ENCODE measurements at regions not wholly inside any gene's neighbourhood (a gene's known extent, or its start where the extent isn't known, plus 50 kb on each side); places are given as distances from the start of the nearest gene placed in this dataset.

- DNase-seq (ENCODE audit: low read depth, low spot score): no peak
- H3K27ac ChIP-seq: no peak overlapping the region
Measured at GRCh38 chr10:37687581-37687980, 169.8 kb downstream of the ZNF248 start.

GRCh38 chr10:37685741-37686683 is 171.4 kb downstream of the ZNF248 start:
- H3K27ac ChIP-seq: no peak overlapping the region
- DNase-seq (ENCODE audit: low read depth, low spot score): no peak

DNA sequence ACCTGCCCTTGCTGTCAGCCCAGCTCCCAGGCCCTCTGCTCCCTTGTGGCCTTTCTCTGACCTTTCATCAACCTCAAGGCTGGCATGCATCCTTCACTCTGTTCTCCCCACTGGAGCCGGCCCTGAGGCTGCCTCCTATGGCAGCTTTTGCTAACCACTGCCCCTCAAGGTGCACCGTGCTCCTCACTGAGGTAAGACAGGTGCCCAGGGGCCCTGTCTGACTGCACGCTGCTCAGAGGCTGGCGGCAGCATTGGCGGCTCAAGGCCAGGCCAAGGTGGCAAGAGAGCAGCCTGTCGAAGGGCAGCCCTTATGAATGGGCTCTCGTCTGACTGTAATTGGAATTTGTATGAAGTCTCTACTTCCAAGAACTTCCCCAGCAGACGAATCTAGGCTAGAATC is 172.6 kb downstream of the ZNF248 start:
- no peak overlapping the region for H3K27ac ChIP-seq
- DNase-seq (ENCODE audit: low read depth, low spot score): no peak

GRCh38 chr10:37682617-37683016 is 174.8 kb downstream of the ZNF248 start:
- H3K27ac ChIP-seq: no peak overlapping the region
- DNase-seq (ENCODE audit: low read depth, low spot score): no peak

DNA sequence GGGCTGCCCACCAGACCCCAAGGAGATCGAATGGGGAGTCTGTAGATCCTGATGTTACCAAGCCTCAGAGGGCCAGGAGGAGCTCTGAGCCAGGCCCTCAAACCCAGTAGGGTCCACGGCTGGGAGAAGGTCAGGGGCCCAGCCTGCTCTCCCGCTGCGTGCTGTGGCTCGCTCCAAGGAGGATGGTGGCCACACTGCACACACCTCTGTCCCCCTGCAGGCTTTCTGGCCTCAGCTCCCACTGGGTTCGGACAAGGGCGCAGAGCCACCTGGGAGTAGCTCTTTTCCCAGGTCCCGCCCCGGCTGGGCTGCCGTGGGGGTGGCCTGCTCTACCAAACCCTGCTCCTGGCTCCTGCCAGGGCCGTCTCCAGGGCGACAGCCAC is 175.8 kb downstream of the ZNF248 start:
- no peak overlapping the region for H3K27ac ChIP-seq
- DNase-seq (ENCODE audit: low read depth, low spot score): no peak

GRCh38 chr10:37680716-37681616 is 176.4 kb downstream of the ZNF248 start:
- no peak for DNase-seq (ENCODE audit: low read depth, low spot score)
- no peak overlapping the region for H3K27ac ChIP-seq

DNA sequence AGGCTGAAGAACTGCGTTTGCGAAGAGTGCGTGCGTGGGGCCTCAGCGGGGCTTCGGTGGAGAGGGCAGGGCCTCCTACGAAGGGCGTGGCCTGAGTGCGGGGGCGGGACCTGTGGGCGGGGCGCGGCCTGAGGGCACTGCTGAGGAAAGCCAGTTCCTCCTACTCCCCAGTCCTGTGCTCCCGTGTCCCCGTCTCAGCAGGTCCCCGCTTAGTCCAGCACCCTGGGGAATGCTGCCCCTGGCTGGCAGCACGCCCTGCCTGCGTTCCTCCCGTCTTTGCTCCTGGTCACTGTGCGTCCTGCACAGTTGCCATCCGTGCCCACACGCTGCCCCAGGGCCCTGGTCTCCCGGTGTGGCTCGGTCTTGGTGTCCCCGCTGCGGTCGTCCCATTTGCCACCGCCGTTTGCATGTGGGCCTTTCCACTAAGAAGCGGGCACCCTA is 177.1 kb downstream of the ZNF248 start:
- DNase-seq (ENCODE audit: low read depth, low spot score): no peak
- H3K27ac ChIP-seq: no peak overlapping the region

DNA sequence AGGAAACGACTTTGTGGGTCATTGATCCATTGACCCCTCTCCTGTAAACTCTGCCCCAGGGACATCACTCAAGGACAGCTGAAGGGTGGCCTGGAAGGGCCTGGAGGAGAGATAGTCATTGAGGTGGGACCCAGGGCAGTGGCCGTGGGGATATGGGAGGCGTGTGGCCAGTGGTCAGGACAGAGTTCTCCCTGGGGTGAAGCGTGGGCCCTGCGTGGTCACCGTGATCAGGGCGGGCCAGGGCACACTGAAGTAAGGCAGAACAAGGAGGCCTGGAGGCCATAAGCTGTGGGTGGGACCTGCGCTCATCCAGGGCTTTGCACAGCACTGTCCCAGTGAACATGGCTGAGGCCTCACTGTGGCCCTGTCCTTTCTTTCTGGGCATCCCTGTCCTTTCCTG is 177.9 kb downstream of the ZNF248 start:
- DNase-seq (ENCODE audit: low read depth, low spot score): no peak

GRCh38 chr10:37675449-37675848 is 182.0 kb downstream of the ZNF248 start:
- no peak for DNase-seq (ENCODE audit: low read depth, low spot score)
- no peak overlapping the region for H3K27ac ChIP-seq

More for the DNA sequence above, 177.9 kb downstream of the ZNF248 start:
- no peak overlapping the region for H3K27ac ChIP-seq

GRCh38 chr10:37671802-37672201 is 185.6 kb downstream of the ZNF248 start:
- DNase-seq (ENCODE audit: low read depth, low spot score): no peak
- no peak overlapping the region for H3K27ac ChIP-seq

- no peak for DNase-seq (ENCODE audit: low read depth, low spot score)
- H3K27ac ChIP-seq: no peak overlapping the region
Measured at GRCh38 chr10:37667736-37668135, 189.7 kb downstream of the ZNF248 start.

DNA sequence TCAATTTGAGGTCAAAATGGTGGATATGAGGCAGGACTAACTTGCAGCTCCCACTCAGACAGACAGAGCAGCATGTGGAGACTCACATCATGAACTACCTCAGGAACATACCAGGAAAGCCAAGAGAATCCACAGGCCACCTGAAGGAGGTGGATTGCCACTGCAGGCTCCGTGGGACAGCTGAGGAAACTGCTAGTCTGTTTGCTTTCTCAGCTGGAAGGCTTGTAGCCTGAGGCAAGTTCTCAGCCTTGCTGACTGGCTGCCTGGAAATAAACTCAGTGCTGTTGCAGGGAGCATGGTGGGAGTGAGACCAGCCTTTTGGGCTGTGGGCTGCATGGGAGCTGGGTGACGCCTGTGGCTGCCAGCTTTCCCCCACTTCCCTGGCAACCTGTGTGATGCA is 202.9 kb downstream of the ZNF248 start:
- H3K27ac ChIP-seq: no peak overlapping the region
- no peak for DNase-seq (ENCODE audit: low read depth, low spot score)

DNA sequence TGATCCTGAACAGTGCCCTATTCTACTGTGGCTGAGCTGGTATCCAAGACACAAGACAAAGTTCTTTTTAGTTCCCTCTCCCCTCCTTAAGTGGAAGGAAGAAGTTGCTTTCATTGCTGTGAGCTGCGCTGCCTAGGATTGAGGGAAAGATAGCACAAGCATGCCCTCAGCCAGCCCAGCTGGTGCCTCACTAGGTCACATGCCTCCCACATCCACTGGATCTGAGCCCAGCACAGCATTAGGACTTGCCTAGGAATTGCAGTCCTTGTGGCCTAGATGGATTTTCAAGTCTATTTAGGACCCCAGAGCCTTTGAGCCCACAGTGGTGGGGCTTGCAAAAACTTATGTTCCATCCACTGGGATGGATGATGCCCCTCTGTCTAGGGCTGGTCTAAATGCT is 214.2 kb downstream of the ZNF248 start:
- no peak overlapping the region for H3K27ac ChIP-seq
- no peak for DNase-seq (ENCODE audit: low read depth, low spot score)

DNA sequence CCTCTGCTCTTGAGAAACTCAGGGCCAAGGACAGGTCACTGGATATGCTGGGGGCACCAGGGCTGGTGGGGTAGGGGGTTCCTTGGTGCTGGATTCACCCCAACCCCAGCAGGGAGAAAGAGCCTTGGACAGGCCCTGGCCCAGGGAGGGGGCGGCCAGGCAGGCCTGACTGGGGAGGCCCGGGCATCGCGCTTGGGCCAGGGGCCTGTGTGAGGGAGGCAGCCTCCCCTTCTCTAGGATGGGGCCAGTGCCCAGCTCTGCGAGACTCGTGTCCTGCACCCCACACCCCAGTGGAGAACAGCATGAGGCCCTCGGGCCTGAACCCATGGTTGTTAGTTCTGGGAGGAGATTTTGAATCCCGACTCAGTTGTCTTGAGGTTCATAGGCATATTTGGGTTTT is 217.1 kb downstream of the ZNF248 start:
- no peak for DNase-seq (ENCODE audit: low read depth, low spot score)
- no peak overlapping the region for H3K27ac ChIP-seq

DNA sequence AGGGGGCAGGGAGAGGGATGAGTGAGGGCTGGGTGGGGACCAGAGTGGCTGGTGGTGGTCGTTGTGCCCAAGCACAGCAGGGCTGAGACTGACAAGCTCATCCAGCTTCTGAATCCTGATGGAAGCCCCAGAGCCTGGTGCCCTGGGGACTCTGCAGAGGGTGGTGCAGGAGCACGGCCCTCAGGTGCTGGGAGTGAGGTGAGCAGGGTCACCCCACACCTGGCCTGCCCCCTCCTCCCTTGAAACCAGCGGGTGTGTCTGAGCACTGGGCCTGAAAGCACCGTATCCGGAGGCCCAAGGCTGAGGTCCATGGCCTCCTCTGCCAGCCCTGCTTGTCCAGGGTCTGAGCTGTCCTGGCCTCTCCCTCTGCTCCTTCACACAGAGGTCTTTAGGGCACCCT is 218.2 kb downstream of the ZNF248 start:
- H3K27ac ChIP-seq: no peak overlapping the region
- DNase-seq (ENCODE audit: low read depth, low spot score): no peak

GRCh38 chr10:37638569-37638968 is 218.8 kb downstream of the ZNF248 start:
- DNase-seq (ENCODE audit: low read depth, low spot score): no peak
- H3K27ac ChIP-seq: no peak overlapping the region

DNA sequence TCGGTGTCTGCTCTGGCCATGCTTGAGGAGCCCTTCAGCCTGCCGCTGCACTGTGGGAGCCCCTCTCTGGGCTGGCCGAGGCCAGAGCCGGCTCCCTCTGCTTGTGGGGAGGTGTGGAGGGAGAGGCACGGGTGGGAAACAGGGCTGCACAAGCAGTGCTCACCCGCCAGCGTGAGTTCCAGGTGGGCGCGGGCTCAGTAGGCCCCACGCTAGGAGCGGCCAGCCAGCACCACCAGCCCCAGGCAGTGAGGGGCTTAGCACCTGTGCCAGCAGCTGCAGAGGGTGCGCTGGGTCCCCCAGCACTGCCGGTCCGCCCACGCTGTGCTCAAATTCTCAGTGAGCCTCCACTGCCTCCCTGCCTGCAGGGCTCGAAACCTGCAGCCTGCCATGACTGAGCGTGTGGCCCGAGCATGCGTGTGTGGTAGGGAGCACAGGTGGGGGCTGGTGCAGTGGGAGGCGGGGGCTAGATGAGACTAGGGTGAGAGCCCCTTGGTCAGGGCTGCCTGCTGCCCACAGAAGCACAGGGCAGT is 223.0 kb downstream of the ZNF248 start:
- DNase-seq (ENCODE audit: low read depth, low spot score): no peak
- no peak overlapping the region for H3K27ac ChIP-seq

GRCh38 chr10:37632641-37633040 is 224.8 kb downstream of the ZNF248 start:
- no peak overlapping the region for H3K27ac ChIP-seq
- DNase-seq (ENCODE audit: low read depth, low spot score): no peak

DNA sequence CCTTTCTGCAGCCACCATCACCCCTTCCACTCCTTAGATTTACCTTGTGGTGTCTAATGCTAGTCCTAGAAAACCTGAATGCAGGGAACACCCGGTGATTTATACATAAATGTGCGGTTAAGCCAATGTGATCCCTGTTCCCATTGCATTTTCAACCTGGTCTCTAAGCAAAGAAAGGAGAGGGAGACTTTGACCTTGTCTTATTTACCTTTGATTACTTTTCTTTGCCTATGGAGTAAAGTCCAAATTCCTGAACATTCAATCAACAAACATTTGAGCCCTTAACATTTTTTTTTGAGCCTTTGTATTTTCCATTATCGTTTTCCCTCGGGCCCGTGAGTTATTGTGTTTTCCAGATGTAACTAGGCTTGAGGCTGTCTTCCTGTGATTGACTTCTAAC is 233.9 kb downstream of the ZNF248 start:
- DNase-seq (ENCODE audit: low read depth, low spot score): no peak
- H3K27ac ChIP-seq: no peak overlapping the region

GRCh38 chr10:37619336-37619735 is 238.1 kb downstream of the ZNF248 start:
- no peak for DNase-seq (ENCODE audit: low read depth, low spot score)
- H3K27ac ChIP-seq: no peak overlapping the region

DNA sequence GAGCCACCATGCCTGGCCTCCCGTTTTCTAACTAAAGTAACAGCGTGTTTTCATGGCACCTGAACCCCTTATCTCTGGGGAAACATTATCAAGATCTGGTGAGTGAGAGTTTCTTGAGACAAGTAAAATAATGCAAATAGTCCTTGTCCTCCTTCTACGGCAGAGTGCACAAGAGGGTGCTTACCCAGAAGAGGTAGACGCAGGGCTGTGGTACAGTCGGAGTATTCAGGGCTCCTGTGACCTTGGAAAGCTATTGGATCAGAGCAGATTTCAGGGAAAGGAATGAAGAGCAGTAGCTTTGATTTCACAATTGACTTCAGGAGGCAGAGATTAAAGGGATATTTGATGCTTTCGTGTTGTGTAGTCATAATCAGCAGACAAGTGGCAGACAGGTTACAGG is 269.1 kb downstream of the ZNF248 start:
- no peak overlapping the region for H3K27ac ChIP-seq
- DNase-seq (ENCODE audit: low read depth, low spot score): no peak
